H1 (cell line): ENCODE measurements at regions not wholly inside any gene's neighbourhood (a gene's known extent, or its start where the extent isn't known, plus 50 kb on each side); places are given as distances from the start of the nearest gene placed in this dataset.

Experiments used
- CTCF ChIA-PET: fragments of 300-600 bp; sonication (Branson Sonifier 250); formaldehyde crosslinking; loops from one replicate; lab custom pipeline; 2021; ENCODE audit not compliant: partially characterized antibody; lab: Charles Lee
- POLR2A ChIA-PET: fragments of 300-600 bp; sonication (Branson Sonifier 250); formaldehyde crosslinking; loops from one replicate; lab custom pipeline; 2021; ENCODE audit warnings: inconsistent platforms; ENCODE audit not compliant: partially characterized antibody; lab: Charles Lee
- DNase-seq, 2 experiments: peaks; one replicate each; pipeline versions ENCODE4 v3.0.0 to v3.0.0-alpha.2; 2010 to 2022; ENCODE audit warnings: low spot score in 2 of 2, low read depth in 1 of 2, mixed read lengths in 1 of 2
- FAIRE-seq: peaks from 2 replicates; lab custom pipeline; 2011; peaks lifted over from hg19 to GRCh38; lab: Jason Lieb, UNC
- H2AFZ ChIP-seq: 2 replicates; pipeline ENCODE4 v1.8.1; 2012; ENCODE audit warnings: low read length, inconsistent platforms
- H2AK5ac ChIP-seq: 2 replicates; pipeline ENCODE4 v1.6.1; 2013; ENCODE audit warnings: low read depth, low read length
- H2BK120ac ChIP-seq: replicated peaks from 2 replicates; pipeline ENCODE3; 2013; ENCODE audit warnings: low read depth, low read length, inconsistent platforms
- H2BK12ac ChIP-seq: 2 replicates; pipeline ENCODE4 v1.6.1; 2013; ENCODE audit warnings: low read depth, low read length
- H2BK15ac ChIP-seq: 2 replicates; pipeline ENCODE4 v1.6.1; 2013; ENCODE audit warnings: low read length
- H2BK20ac ChIP-seq: 2 replicates; pipeline ENCODE4 v1.6.1; 2013; ENCODE audit warnings: low read length
- H2BK5ac ChIP-seq: 2 replicates; pipeline ENCODE4 v1.6.1; 2013; ENCODE audit warnings: low read depth, low read length
- H3K14ac ChIP-seq: 2 replicates; pipeline ENCODE4 v1.6.1; 2013; ENCODE audit warnings: inconsistent platforms; ENCODE audit not compliant: insufficient read length
- H3K18ac ChIP-seq: 2 replicates; pipeline ENCODE4 v1.6.1; 2013; ENCODE audit warnings: low read length; ENCODE audit errors: extremely low read depth
- H3K23ac ChIP-seq: 2 replicates; pipeline ENCODE4 v1.6.1; 2013; ENCODE audit warnings: inconsistent platforms; ENCODE audit not compliant: insufficient read length
- H3K23me2 ChIP-seq: 2 replicates; pipeline ENCODE4 v1.6.1; 2013; ENCODE audit warnings: low read depth, low read length
- H3K27ac ChIP-seq: 2 replicates; pipeline ENCODE4 v1.6.1; 2011; ENCODE audit warnings: low read depth, low read length, inconsistent platforms
- H3K27me3 ChIP-seq, 4 experiments: replicated peaks in 1 of 4; 1 replicate in 1 of 4; 2 replicates in 3 of 4; pipeline versions ENCODE4 v1.6.1 to v1.8.1; 2011 to 2013; ENCODE audit warnings: low read length in 3 of 4, mild to moderate bottlenecking in 3 of 4, inconsistent platforms in 2 of 4, mixed read lengths in 2 of 4, moderate library complexity in 1 of 4; ENCODE audit not compliant: control insufficient read depth in 3 of 4, insufficient read depth in 3 of 4; ENCODE audit errors: extremely low read depth in 1 of 4
- H3K36me3 ChIP-seq, 4 experiments: 2 replicates each; pipeline versions ENCODE4 v1.6.1 to v1.8.1; 2011 to 2013; ENCODE audit warnings: mild to moderate bottlenecking in 4 of 4, low read length in 3 of 4, moderate library complexity in 2 of 4, control low read depth in 1 of 4, inconsistent platforms in 1 of 4; ENCODE audit not compliant: insufficient read depth in 4 of 4, control insufficient read depth in 2 of 4
- H3K4ac ChIP-seq: replicated peaks from 2 replicates; pipeline ENCODE3; 2013; ENCODE audit warnings: low read length, low read depth, mixed read lengths, inconsistent platforms; ENCODE audit not compliant: insufficient read length
- H3K4me1 ChIP-seq, 4 experiments: replicated peaks in 1 of 4; 1 replicate in 1 of 4; 2 replicates in 3 of 4; pipeline versions ENCODE4 v1.6.1 to v1.8.1; 2011 to 2013; ENCODE audit warnings: low read length in 3 of 4, inconsistent platforms in 2 of 4, mixed read lengths in 1 of 4; ENCODE audit not compliant: insufficient read depth in 4 of 4, control insufficient read depth in 3 of 4
- H3K4me2 ChIP-seq, 2 experiments: 2 replicates each; pipeline versions ENCODE4 v1.6.1 to v1.8.1; 2011 to 2013; ENCODE audit warnings: low read depth in 2 of 2, low read length in 2 of 2, control low read depth in 1 of 2, inconsistent platforms in 1 of 2, mild to moderate bottlenecking in 1 of 2; ENCODE audit not compliant: insufficient read depth in 1 of 2
- H3K4me3 ChIP-seq, 4 experiments: fragments of 200-600, 300-600 bp in 1 of 4; sonication (generic), shearing (Covaris generic), sonication (Bioruptor Twin) in 1 of 4; 2 replicates each; pipeline versions ENCODE4 v1.5.1 to v1.8.1; 2011 to 2016; ENCODE audit warnings: low read length in 4 of 4, low read depth in 3 of 4, control low read depth in 2 of 4, inconsistent platforms in 2 of 4, mild to moderate bottlenecking in 2 of 4, mixed read lengths in 1 of 4, moderate library complexity in 1 of 4; ENCODE audit not compliant: insufficient read depth in 2 of 4; ENCODE audit errors: extremely low read depth in 1 of 4
- H3K56ac ChIP-seq: replicated peaks from 2 replicates; pipeline ENCODE3; 2013; ENCODE audit warnings: low read depth, mild to moderate bottlenecking, mixed read lengths, low read length, inconsistent platforms; ENCODE audit not compliant: insufficient read length
- H3K79me1 ChIP-seq: 2 replicates; pipeline ENCODE4 v1.6.1; 2013; ENCODE audit warnings: low read depth, low read length, control low read depth
- H3K79me2 ChIP-seq, 2 experiments: 2 replicates each; pipeline versions ENCODE4 v1.6.1 to v1.8.1; 2012 to 2013; ENCODE audit warnings: low read length in 2 of 2, mild to moderate bottlenecking in 2 of 2, inconsistent platforms in 1 of 2; ENCODE audit not compliant: insufficient read depth in 2 of 2, control insufficient read depth in 1 of 2
- H3K9ac ChIP-seq, 4 experiments: replicated peaks in 1 of 4; 1 replicate in 1 of 4; 2 replicates in 3 of 4; pipeline versions ENCODE4 v1.6.1 to v1.8.1; 2011 to 2013; ENCODE audit warnings: low read depth in 3 of 4, low read length in 3 of 4, control low read depth in 2 of 4, mild to moderate bottlenecking in 2 of 4, moderate library complexity in 2 of 4, inconsistent platforms in 1 of 4; ENCODE audit errors: extremely low read depth in 1 of 4
- H3K9me3 ChIP-seq, 2 experiments: 2 replicates each; pipeline versions ENCODE4 v1.6.1 to v1.8.1; 2012 to 2013; ENCODE audit warnings: mild to moderate bottlenecking in 2 of 2, moderate library complexity in 2 of 2, control low read depth in 1 of 2, inconsistent platforms in 1 of 2, low read depth in 1 of 2, low read length in 1 of 2, mixed read lengths in 1 of 2; ENCODE audit not compliant: insufficient read depth in 2 of 2
- H4K20me1 ChIP-seq, 2 experiments: replicated peaks in 1 of 2; 2 replicates each; pipeline versions ENCODE3 to v1.8.1; 2011 to 2013; ENCODE audit warnings: inconsistent platforms in 2 of 2, low read length in 2 of 2, mild to moderate bottlenecking in 1 of 2; ENCODE audit not compliant: insufficient read depth in 2 of 2, control insufficient read depth in 1 of 2
- H4K5ac ChIP-seq: 2 replicates; pipeline ENCODE4 v1.6.1; 2013; ENCODE audit warnings: low read length, low read depth, mixed read lengths, inconsistent platforms; ENCODE audit not compliant: insufficient read length
- H4K8ac ChIP-seq: 2 replicates; pipeline ENCODE4 v1.8.0; 2013; ENCODE audit warnings: mild to moderate bottlenecking, moderate library complexity, low read length, inconsistent platforms; ENCODE audit not compliant: insufficient read depth; ENCODE audit errors: extremely low read depth
- H4K91ac ChIP-seq: replicated peaks from 2 replicates; pipeline ENCODE3; 2013; ENCODE audit warnings: low read length, mixed read lengths, inconsistent platforms; ENCODE audit not compliant: insufficient read length
- CHD2 ChIP-seq: IDR thresholded peaks from 2 replicates; pipeline ENCODE4 v1.6.1; 2012; ENCODE audit warnings: low read length, improper control_type of control experiment
- MAFK ChIP-seq: IDR thresholded peaks from 2 replicates; pipeline ENCODE4 v1.6.1; 2012; ENCODE audit warnings: low read depth, mild to moderate bottlenecking, improper control_type of control experiment, low read length
- POLR2AphosphoS5 ChIP-seq: IDR thresholded peaks from 2 replicates; pipeline ENCODE4 v1.6.1; 2011; ENCODE audit warnings: low read depth, low read length
- RNF2 ChIP-seq: fragments of 200-900, 300-1000 bp; sonication (generic); IDR thresholded peaks from 2 replicates; pipeline ENCODE4 v1.7.1; 2016; ENCODE audit warnings: borderline replicate concordance, low read depth, mild to moderate bottlenecking, antibody characterized with exemption, low read length; ENCODE audit not compliant: poor library complexity, severe bottlenecking; ENCODE audit errors: missing control alignments
- SIRT6 ChIP-seq: IDR thresholded peaks from one replicate; pipeline ENCODE4 v1.7.1; 2012; ENCODE audit warnings: low read length, inconsistent platforms
- TAF7 ChIP-seq: optimal IDR thresholded peaks from 2 replicates; pipeline ENCODE3; 2011; ENCODE audit warnings: low read depth, mild to moderate bottlenecking, inconsistent platforms, low read length, moderate library complexity, borderline replicate concordance
- WGBS, 2 experiments: shearing (Covaris generic) in 1 of 2; methylation state at CpG; one replicate each; pipeline versions ENCODE4 v1.1.6 to v1.1.7; 2013 to 2015; ENCODE audit warnings: low lambda C conversion rate in 2 of 2, mixed read lengths in 2 of 2, inconsistent platforms in 1 of 2, low coverage in 1 of 2, missing lambda C conversion rate in 1 of 2; ENCODE audit not compliant: insufficient replicate concordance in 2 of 2, insufficient coverage in 1 of 2, insufficient read length in 1 of 2; ENCODE audit errors: extremely low coverage in 1 of 2, missing lambda C conversion rate in 1 of 2; 5-methylcytosine and 5-hydroxymethylcytosine counted together

DNA sequence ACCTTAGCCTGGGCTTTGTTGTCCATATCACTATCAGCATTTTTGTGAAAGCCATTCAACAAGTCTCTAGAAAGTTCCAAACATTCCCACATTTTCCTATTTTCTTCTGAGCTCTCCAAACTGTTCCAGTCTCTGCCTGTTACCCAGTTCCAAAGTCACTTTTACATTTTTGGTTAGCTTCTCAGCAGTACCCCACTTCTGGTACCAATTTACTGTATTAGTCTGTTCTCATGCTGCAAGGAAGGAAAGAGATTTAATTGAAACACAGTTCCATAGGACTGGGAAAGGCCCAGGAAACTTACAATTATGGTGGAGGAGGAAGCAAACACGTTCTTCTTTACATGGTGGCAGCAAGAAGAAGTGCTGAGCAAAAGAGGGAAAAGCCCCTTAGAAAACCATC is 247.2 kb upstream of the B3GALT2 start:
- Histone ChIP-seq H3K27me3 (no peaks in the 10 kb centered on the region), H3K23ac (no peak overlapping the region), H2BK5ac (no peak overlapping the region), H3K4me1 (no peaks in the 10 kb centered on the region), H3K79me1 (no peaks in the 10 kb centered on the region), H2BK120ac (no peak overlapping the region), H4K91ac (no peak overlapping the region), H3K36me3 (no peaks in the 10 kb centered on the region), H2BK12ac (no peak overlapping the region), H3K23me2 (no peaks in the 10 kb centered on the region), H4K20me1 (no peaks in the 10 kb centered on the region), H2AK5ac (no peak overlapping the region), H3K4ac (no peak overlapping the region), H2BK20ac (no peak overlapping the region), H3K9me3 (peaks cover 24 to 25% of the 10 kb centered on the region in 2 experiments), H3K4me3 (no peak overlapping the region), H3K4me2 (no peak overlapping the region), H3K79me2 (no peaks in the 10 kb centered on the region), H2BK15ac (no peak overlapping the region), H4K8ac (no peak overlapping the region), H3K18ac (no peak overlapping the region), H2AFZ (no peak overlapping the region), H3K14ac (no peak overlapping the region), H3K9ac (no peak overlapping the region), H3K27ac (no peak overlapping the region), H4K5ac (no peak overlapping the region), H3K56ac (no peak overlapping the region)
- POLR2A ChIA-PET = no interaction called here
- CTCF ChIA-PET = no interaction called here
- no peak for FAIRE-seq
- WGBS, 2 experiments = 100% methylated on average over 1 of the region's 1 CpG; no CpG with 5 or more reads in 1 of the 2 experiments
- TF ChIP-seq CHD2 (no peak), TAF7 (no peak), RNF2 (no peak), POLR2AphosphoS5 (no peak), SIRT6 (no peak), MAFK (no peak)
- DNase-seq = no peak
